ENCODE measurements at regions not wholly inside any gene's neighbourhood (a gene's known extent, or its start where the extent isn't known, plus 50 kb on each side); places are given as distances from the start of the nearest gene placed in this dataset.

DNA sequence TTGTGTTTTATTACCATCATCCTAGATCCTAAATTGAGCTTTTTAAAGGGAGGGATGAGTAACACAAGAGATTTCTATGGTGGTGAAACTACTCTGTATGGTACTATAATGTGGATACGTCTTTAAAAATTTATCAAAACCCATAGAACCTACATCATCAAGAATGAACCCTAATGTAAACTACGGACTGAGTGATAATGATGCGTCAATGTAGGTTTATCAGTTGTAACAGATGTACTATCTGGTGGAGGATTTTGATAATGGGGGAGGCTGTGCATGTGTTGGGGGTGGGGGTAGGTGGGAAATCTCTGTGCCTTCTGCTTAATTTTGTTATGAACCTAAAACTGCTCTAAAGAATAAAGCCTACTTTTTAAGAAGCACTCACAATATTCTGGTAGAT, 724.1 kb upstream of the SOX9 start:
- TF ChIP-seq EZH2 (IDR thresholded peaks at IDR 0.05) (no peak), POLR2AphosphoS5 (IDR thresholded peaks at IDR 0.05; ENCODE audit: borderline replicate concordance, low read depth, low read length) (no peak)
